ENCODE measurements at regions not wholly inside any gene's neighbourhood (a gene's known extent, or its start where the extent isn't known, plus 50 kb on each side); places are given as distances from the start of the nearest gene placed in this dataset.

DNA sequence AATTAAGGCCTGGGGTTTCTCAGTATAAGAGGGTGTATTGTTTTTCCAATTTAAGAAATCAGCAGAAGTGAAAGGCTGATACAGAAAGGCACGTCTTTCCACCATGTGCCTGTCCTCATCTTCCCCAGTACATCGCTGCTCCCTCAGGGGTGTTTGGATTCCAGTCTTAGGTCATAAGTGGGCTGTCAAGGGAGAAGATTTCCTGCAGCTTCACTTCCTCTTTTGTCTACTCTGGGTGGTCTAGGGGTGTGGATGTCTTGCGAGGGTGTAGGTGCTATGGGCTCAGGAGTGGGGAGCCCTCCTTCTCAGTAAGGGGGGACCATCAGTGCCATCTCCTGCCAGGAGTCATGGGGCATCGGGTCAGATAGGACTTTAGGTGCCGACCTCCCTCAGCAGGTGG lies 999.8 kb upstream of the NCAM2 start:
- no peaks in the 10 kb centered on the region for H3K27me3 Mint-ChIP-seq
- CTCF ChIA-PET, result no interaction called here

DNA sequence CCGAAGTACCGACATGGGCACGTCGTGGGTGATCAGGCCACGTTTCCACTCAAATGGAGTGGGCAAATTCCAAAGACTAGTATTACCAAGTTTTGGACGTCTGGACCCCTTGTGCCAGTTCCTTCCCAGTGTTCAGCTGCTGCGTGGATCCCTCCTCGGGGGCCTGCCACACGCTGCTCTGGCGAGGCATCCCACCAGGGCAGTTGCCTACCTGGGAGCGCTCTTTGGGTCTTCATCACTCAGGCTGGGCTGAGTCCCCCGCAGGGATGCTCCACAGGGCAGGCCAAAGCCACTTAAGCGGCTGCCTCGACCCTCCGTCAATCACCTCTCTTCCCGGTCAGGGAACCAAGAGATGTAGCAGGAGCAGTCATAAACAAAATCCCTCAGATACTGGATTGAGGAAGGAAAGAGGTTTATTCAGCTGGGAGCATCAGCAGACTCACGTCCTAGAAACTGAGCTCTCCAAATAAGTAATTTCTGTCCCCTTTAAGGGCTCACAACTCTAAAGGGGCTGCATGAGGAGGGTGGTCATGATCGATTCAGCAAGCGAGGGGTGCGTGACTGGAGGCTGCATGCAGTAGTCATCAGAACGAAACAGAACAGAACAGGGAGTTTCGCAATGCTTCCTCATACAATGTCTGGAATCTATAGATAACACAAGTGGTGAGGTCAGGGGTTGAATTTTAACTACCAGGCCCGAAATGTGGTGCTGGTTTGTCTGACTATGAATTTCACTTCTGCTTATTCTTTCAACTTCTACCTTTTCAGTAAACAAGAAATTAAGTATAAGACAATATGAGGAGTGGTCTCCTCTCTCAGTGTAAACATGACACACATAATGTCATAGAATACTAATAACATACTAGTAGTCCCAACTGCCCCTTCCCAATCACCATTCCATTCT lies 998.6 kb upstream of the NCAM2 start:
- Mint-ChIP-seq H3K27ac (no peak overlapping the region), H3K4me1 (ENCODE audit: low read depth) (no peaks in the 10 kb centered on the region), H3K27me3 (no peaks in the 10 kb centered on the region), H3K36me3 (ENCODE audit: low read depth) (no peaks in the 10 kb centered on the region), H3K4me3 (no peak overlapping the region), H3K9me3 (peaks cover 6% of the 10 kb centered on the region)
- intact Hi-C loops (cut with micrococcal nuclease), result no loop called here
- ATAC-seq, result no peak
- ChIA-PET POLR2A (no interaction called here), CTCF (no interaction called here)
- TF ChIP-seq, protein P1, sequence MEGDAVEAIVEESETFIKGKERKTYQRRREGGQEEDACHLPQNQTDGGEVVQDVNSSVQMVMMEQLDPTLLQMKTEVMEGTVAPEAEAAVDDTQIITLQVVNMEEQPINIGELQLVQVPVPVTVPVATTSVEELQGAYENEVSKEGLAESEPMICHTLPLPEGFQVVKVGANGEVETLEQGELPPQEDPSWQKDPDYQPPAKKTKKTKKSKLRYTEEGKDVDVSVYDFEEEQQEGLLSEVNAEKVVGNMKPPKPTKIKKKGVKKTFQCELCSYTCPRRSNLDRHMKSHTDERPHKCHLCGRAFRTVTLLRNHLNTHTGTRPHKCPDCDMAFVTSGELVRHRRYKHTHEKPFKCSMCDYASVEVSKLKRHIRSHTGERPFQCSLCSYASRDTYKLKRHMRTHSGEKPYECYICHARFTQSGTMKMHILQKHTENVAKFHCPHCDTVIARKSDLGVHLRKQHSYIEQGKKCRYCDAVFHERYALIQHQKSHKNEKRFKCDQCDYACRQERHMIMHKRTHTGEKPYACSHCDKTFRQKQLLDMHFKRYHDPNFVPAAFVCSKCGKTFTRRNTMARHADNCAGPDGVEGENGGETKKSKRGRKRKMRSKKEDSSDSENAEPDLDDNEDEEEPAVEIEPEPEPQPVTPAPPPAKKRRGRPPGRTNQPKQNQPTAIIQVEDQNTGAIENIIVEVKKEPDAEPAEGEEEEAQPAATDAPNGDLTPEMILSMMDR (IDR thresholded peaks at IDR 0.05), result no peak
- DNase-seq, result no peak

More for the DNA sequence above, 999.8 kb upstream of the NCAM2 start:
- H3K9me3 Mint-ChIP-seq, result peaks cover 10% of the 10 kb centered on the region
- no peaks in the 10 kb centered on the region for H3K4me1 Mint-ChIP-seq (ENCODE audit: low read depth)
- TF ChIP-seq, protein P1 (IDR thresholded peaks at IDR 0.05), result no peak
- DNase-seq (no peak), ATAC-seq (no peak)
- no peaks in the 10 kb centered on the region for H3K36me3 Mint-ChIP-seq (ENCODE audit: low read depth)
- no peak overlapping the region for H3K27ac Mint-ChIP-seq
- intact Hi-C loops (cut with micrococcal nuclease), result no loop called here
- POLR2A ChIA-PET, result no interaction called here
- no peak overlapping the region for H3K4me3 Mint-ChIP-seq

DNA sequence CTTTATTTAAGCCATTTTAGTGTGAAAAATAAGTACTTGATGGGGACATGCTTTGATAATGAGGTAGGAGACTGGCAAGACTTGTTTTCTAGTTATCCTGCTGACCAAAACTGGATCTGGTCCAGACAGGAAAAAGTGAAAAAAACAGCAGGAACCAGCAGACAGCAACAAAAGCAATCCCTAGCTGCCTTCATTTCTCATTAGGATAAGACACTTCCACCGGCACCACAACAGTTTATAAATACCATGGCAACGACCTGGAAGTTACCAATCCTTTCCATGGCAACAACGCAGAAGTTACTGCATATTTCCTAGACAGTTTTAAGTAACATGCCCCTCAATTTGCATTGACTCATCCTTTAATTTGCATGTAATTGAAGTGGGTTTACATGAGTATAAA lies 993.8 kb upstream of the NCAM2 start:
- Mint-ChIP-seq H3K4me3 (no peak overlapping the region), H3K4me1 (ENCODE audit: low read depth) (no peaks in the 10 kb centered on the region), H3K36me3 (ENCODE audit: low read depth) (no peaks in the 10 kb centered on the region), H3K9me3 (peaks cover 2% of the 10 kb centered on the region), H3K27ac (no peak overlapping the region), H3K27me3 (no peaks in the 10 kb centered on the region)
- intact Hi-C loops (cut with micrococcal nuclease), result no loop called here
- TF ChIP-seq, protein P1 (IDR thresholded peaks at IDR 0.05), result no peak
- ChIA-PET POLR2A (no interaction called here), CTCF (no interaction called here)
- no peak for DNase-seq
- no peak for ATAC-seq

DNA sequence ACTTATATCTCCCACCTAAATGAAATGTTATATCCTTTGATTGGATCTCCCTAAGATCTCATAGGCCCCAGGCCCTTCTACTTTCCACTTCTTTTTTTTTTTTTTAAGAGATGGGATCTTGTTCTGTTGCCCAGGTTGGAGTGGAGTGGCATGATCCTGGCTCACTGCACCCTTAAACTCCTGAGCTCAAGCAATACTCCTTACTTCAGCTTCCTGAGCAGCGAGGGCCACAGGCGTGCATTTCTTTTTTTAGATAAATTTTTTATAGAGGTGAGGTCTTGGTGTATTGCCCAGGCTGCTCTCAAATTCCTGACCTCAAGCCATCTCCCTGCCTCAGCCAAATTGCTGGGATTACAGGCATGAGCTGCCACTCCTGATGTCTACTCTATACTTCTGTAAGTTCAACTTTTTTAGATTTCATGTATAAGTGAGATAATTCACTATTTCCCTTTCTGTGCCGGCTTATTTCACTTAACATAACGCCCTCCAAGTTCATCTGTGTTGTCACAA lies 987.5 kb upstream of the NCAM2 start:
- Mint-ChIP-seq H3K27me3 (no peaks in the 10 kb centered on the region), H3K9me3 (peaks cover 3% of the 10 kb centered on the region), H3K36me3 (ENCODE audit: low read depth) (no peaks in the 10 kb centered on the region), H3K27ac (no peak overlapping the region), H3K4me3 (no peak overlapping the region), H3K4me1 (ENCODE audit: low read depth) (no peaks in the 10 kb centered on the region)
- TF ChIP-seq, protein P1 (IDR thresholded peaks at IDR 0.05), result no peak
- ATAC-seq (no peak), DNase-seq (no peak)
- intact Hi-C loops (cut with micrococcal nuclease), result no loop called here
- ChIA-PET CTCF (no interaction called here), POLR2A (no interaction called here)

DNA sequence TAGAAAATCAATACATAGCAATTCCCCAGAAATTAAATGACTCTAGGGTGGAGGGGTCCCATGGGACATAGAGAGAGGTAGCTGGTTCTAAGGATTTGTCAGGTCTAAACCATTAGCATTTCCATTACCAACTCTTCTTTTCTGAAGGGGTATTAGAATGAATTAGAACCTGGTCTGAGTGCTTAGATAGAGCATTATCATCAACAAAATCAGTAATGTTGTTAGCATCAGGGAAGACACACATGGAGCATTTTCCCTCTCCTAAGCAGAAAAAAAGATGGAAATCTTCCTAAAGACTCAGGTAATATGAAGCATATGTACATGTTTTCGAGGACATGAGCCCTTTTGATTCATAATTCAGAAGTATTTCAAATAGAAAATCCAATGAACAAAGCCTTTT lies 984.4 kb upstream of the NCAM2 start:
- TF ChIP-seq, protein P1 (IDR thresholded peaks at IDR 0.05), result no peak
- no peak for ATAC-seq
- intact Hi-C loops (cut with micrococcal nuclease), result no loop called here
- Mint-ChIP-seq H3K36me3 (ENCODE audit: low read depth) (no peaks in the 10 kb centered on the region), H3K9me3 (peaks cover 4% of the 10 kb centered on the region), H3K4me1 (ENCODE audit: low read depth) (no peaks in the 10 kb centered on the region), H3K4me3 (no peak overlapping the region), H3K27ac (no peak overlapping the region), H3K27me3 (no peaks in the 10 kb centered on the region)
- ChIA-PET CTCF (no interaction called here), POLR2A (no interaction called here)
- no peak for DNase-seq
